Thymus (tissue), 11 donors: ENCODE measurements at regions not wholly inside any gene's neighbourhood (a gene's known extent, or its start where the extent isn't known, plus 50 kb on each side); places are given as distances from the start of the nearest gene placed in this dataset.

Experiments
- DNase-seq, 9 donors: peaks; one replicate each; pipeline ENCODE4 v3.0.0-alpha.2; 2013; ENCODE audit warnings: low spot score in 9 of 9, low read depth in 6 of 9, missing footprints in 1 of 9
- H3K27ac ChIP-seq, 2 donors: one replicate each; pipeline ENCODE4 v1.5.1; 2013; ENCODE audit warnings: control low read depth in 1 of 2, low read depth in 1 of 2, low read length in 1 of 2, mild to moderate bottlenecking in 1 of 2, moderate library complexity in 1 of 2
- H3K27me3 ChIP-seq, 2 donors: one replicate each; pipeline ENCODE4 v1.5.1; 2013; ENCODE audit warnings: low read length in 1 of 2; ENCODE audit not compliant: control insufficient read depth in 2 of 2, insufficient read depth in 1 of 2
- H3K36me3 ChIP-seq, 2 donors: one replicate each; pipeline ENCODE4 v1.5.1; 2013; ENCODE audit warnings: low read length in 1 of 2, mild to moderate bottlenecking in 1 of 2, moderate library complexity in 1 of 2; ENCODE audit not compliant: control insufficient read depth in 2 of 2, insufficient read depth in 2 of 2
- H3K4me1 ChIP-seq, 2 donors: one replicate each; pipeline ENCODE4 v1.5.1; 2013; ENCODE audit warnings: low read length in 2 of 2; ENCODE audit not compliant: control insufficient read depth in 2 of 2, insufficient read depth in 2 of 2
- H3K4me3 ChIP-seq, 2 donors: one replicate each; pipeline ENCODE4 v1.5.1; 2013; ENCODE audit warnings: low read length in 2 of 2, control low read depth in 1 of 2, mild to moderate bottlenecking in 1 of 2
- H3K9me3 ChIP-seq, 2 donors: one replicate each; pipeline ENCODE4 v1.5.1; 2013; ENCODE audit warnings: low read length in 1 of 2, mild to moderate bottlenecking in 1 of 2; ENCODE audit not compliant: control insufficient read depth in 2 of 2, insufficient read depth in 1 of 2
- WGBS: extraction: QIAGEN DNeasy Blood & Tissue Kit; methylation state at CpG from one replicate; pipeline ENCODE4 v1.1.7; 2013; 5-methylcytosine and 5-hydroxymethylcytosine counted together
- donor health status: healthy.

DNA sequence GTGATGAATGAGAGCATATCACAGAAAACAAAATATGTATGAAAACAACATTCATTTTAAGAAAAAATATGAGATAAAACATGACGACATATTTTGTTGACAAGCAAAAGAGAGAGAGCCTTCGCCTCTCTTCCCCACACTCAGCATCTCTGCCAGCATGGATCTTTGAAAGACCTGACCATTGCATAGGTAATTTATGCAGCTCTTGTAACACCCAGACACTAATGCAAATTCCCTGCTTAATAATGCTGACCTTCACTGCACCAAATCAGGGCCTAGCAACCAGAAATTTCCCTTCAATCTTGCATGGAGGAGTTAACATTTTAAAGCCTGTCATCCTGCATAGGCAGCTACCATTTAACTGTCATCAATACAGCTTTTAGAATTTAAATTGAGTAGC is 50.0 kb upstream of the CNR1 start:
- no peak for DNase-seq
- H3K9me3 ChIP-seq: no peaks in the 10 kb centered on the region
- no peaks in the 10 kb centered on the region for H3K4me1 ChIP-seq
- H3K27ac ChIP-seq: no peak overlapping the region
- no peak overlapping the region for H3K4me3 ChIP-seq
- H3K27me3 ChIP-seq: no peaks in the 10 kb centered on the region
- H3K36me3 ChIP-seq: no peaks in the 10 kb centered on the region
- WGBS: 91% methylated on average over 2 of the region's 2 CpGs
